ENCODE measurements at regions not wholly inside any gene's neighbourhood (a gene's known extent, or its start where the extent isn't known, plus 50 kb on each side); places are given as distances from the start of the nearest gene placed in this dataset.

GRCh38 chr5:28110781-28111180 lies 1072.4 kb upstream of the CDH9 start:
- DNase-seq (ENCODE audit: low read depth in 4 of 6, low spot score in 6 of 6) = no peak
- 87% methylated on average over 5 of the region's 6 CpGs for WGBS (ENCODE audit: insufficient coverage)
- H3K36me3 ChIP-seq (ENCODE audit: control insufficient read depth, insufficient read depth, low read length) = no peaks in the 10 kb centered on the region
- no peak overlapping the region for H3K27ac ChIP-seq (ENCODE audit: low read depth, low read length)
- peaks cover 3% of the 10 kb centered on the region for H3K4me1 ChIP-seq (ENCODE audit: control insufficient read depth, insufficient read depth, low read length)
- no peaks in the 10 kb centered on the region for H3K27me3 ChIP-seq (ENCODE audit: control insufficient read depth, insufficient read depth, low read length)
- no peaks in the 10 kb centered on the region for H3K9me3 ChIP-seq (ENCODE audit: control insufficient read depth, insufficient read depth, low read length)
- H3K4me3 ChIP-seq (ENCODE audit: low read depth, low read length) = no peak overlapping the region

- Histone ChIP-seq H3K4me3 (ENCODE audit: low read depth, low read length) (no peak overlapping the region), H3K9me3 (ENCODE audit: control insufficient read depth, insufficient read depth, low read length) (no peaks in the 10 kb centered on the region), H3K4me1 (ENCODE audit: control insufficient read depth, insufficient read depth, low read length) (no peaks in the 10 kb centered on the region), H3K27ac (ENCODE audit: low read depth, low read length) (no peak overlapping the region), H3K27me3 (ENCODE audit: control insufficient read depth, insufficient read depth, low read length) (no peaks in the 10 kb centered on the region), H3K36me3 (ENCODE audit: control insufficient read depth, insufficient read depth, low read length) (no peaks in the 10 kb centered on the region)
- DNase-seq (ENCODE audit: low read depth in 4 of 6, low spot score in 6 of 6) = no peak
These were observed 1065.7 kb upstream of the CDH9 start for GRCh38 chr5:28104080-28104479.

GRCh38 chr5:28084069-28084468 lies 1045.7 kb upstream of the CDH9 start:
- Histone ChIP-seq H3K4me3 (ENCODE audit: low read depth, low read length) (no peak overlapping the region), H3K9me3 (ENCODE audit: control insufficient read depth, insufficient read depth, low read length) (no peaks in the 10 kb centered on the region), H3K36me3 (ENCODE audit: control insufficient read depth, insufficient read depth, low read length) (no peaks in the 10 kb centered on the region), H3K27me3 (ENCODE audit: control insufficient read depth, insufficient read depth, low read length) (no peaks in the 10 kb centered on the region), H3K4me1 (ENCODE audit: control insufficient read depth, insufficient read depth, low read length) (no peaks in the 10 kb centered on the region), H3K27ac (ENCODE audit: low read depth, low read length) (no peak overlapping the region)
- 96% methylated on average over 9 of the region's 11 CpGs for WGBS (ENCODE audit: insufficient coverage)
- no peak for DNase-seq (ENCODE audit: low read depth in 4 of 6, low spot score in 6 of 6)

GRCh38 chr5:28082610-28083009 lies 1044.2 kb upstream of the CDH9 start:
- no peak for DNase-seq (ENCODE audit: low read depth in 4 of 6, low spot score in 6 of 6)
- H3K27ac ChIP-seq (ENCODE audit: low read depth, low read length) = no peak overlapping the region
- 88% methylated on average over 3 of the region's 3 CpGs for WGBS (ENCODE audit: insufficient coverage)
- H3K36me3 ChIP-seq (ENCODE audit: control insufficient read depth, insufficient read depth, low read length) = peaks cover 3% of the 10 kb centered on the region
- H3K4me1 ChIP-seq (ENCODE audit: control insufficient read depth, insufficient read depth, low read length) = no peaks in the 10 kb centered on the region
- H3K9me3 ChIP-seq (ENCODE audit: control insufficient read depth, insufficient read depth, low read length) = no peaks in the 10 kb centered on the region
- no peak overlapping the region for H3K4me3 ChIP-seq (ENCODE audit: low read depth, low read length)
- no peaks in the 10 kb centered on the region for H3K27me3 ChIP-seq (ENCODE audit: control insufficient read depth, insufficient read depth, low read length)

GRCh38 chr5:28077291-28078240 lies 1039.2 kb upstream of the CDH9 start:
- H3K27me3 ChIP-seq (ENCODE audit: control insufficient read depth, insufficient read depth, low read length) = no peaks in the 10 kb centered on the region
- 93% methylated on average over 40 of the region's 44 CpGs for WGBS (ENCODE audit: insufficient coverage)
- no peak overlapping the region for H3K27ac ChIP-seq (ENCODE audit: low read depth, low read length)

GRCh38 chr5:28066856-28067255 lies 1028.5 kb upstream of the CDH9 start:
- no peak overlapping the region for H3K4me3 ChIP-seq (ENCODE audit: low read depth, low read length)
- no peaks in the 10 kb centered on the region for H3K27me3 ChIP-seq (ENCODE audit: control insufficient read depth, insufficient read depth, low read length)
- H3K27ac ChIP-seq (ENCODE audit: low read depth, low read length) = no peak overlapping the region
- no peaks in the 10 kb centered on the region for H3K36me3 ChIP-seq (ENCODE audit: control insufficient read depth, insufficient read depth, low read length)
- no peaks in the 10 kb centered on the region for H3K9me3 ChIP-seq (ENCODE audit: control insufficient read depth, insufficient read depth, low read length)
- DNase-seq (ENCODE audit: low read depth in 4 of 6, low spot score in 6 of 6) = no peak
- H3K4me1 ChIP-seq (ENCODE audit: control insufficient read depth, insufficient read depth, low read length) = no peaks in the 10 kb centered on the region
- WGBS (ENCODE audit: insufficient coverage) = 86% methylated on average over 3 of the region's 3 CpGs

More at GRCh38 chr5:28077291-28078240, 1039.2 kb upstream of the CDH9 start:
- H3K4me3 ChIP-seq (ENCODE audit: low read depth, low read length) = no peak overlapping the region
- no peak for DNase-seq (ENCODE audit: low read depth in 4 of 6, low spot score in 6 of 6)
- H3K4me1 ChIP-seq (ENCODE audit: control insufficient read depth, insufficient read depth, low read length) = no peaks in the 10 kb centered on the region
- peaks cover 4% of the 10 kb centered on the region for H3K36me3 ChIP-seq (ENCODE audit: control insufficient read depth, insufficient read depth, low read length)
- H3K9me3 ChIP-seq (ENCODE audit: control insufficient read depth, insufficient read depth, low read length) = no peaks in the 10 kb centered on the region

GRCh38 chr5:28065656-28066055 lies 1027.3 kb upstream of the CDH9 start:
- Histone ChIP-seq H3K27me3 (ENCODE audit: control insufficient read depth, insufficient read depth, low read length) (no peaks in the 10 kb centered on the region), H3K4me3 (ENCODE audit: low read depth, low read length) (no peak overlapping the region), H3K27ac (ENCODE audit: low read depth, low read length) (no peak overlapping the region), H3K36me3 (ENCODE audit: control insufficient read depth, insufficient read depth, low read length) (no peaks in the 10 kb centered on the region), H3K9me3 (ENCODE audit: control insufficient read depth, insufficient read depth, low read length) (no peaks in the 10 kb centered on the region), H3K4me1 (ENCODE audit: control insufficient read depth, insufficient read depth, low read length) (no peaks in the 10 kb centered on the region)
- no peak for DNase-seq (ENCODE audit: low read depth in 4 of 6, low spot score in 6 of 6)

GRCh38 chr5:28046596-28046995 lies 1008.2 kb upstream of the CDH9 start:
- H3K4me1 ChIP-seq (ENCODE audit: control insufficient read depth, insufficient read depth, low read length) = no peaks in the 10 kb centered on the region
- no CpG with 5 or more reads among the region's 1 CpG for WGBS (ENCODE audit: insufficient coverage)
- no peaks in the 10 kb centered on the region for H3K9me3 ChIP-seq (ENCODE audit: control insufficient read depth, insufficient read depth, low read length)

GRCh38 chr5:28027851-28028250 lies 989.5 kb upstream of the CDH9 start:
- no peak overlapping the region for H3K27ac ChIP-seq (ENCODE audit: low read depth, low read length)
- no peaks in the 10 kb centered on the region for H3K36me3 ChIP-seq (ENCODE audit: control insufficient read depth, insufficient read depth, low read length)
- no peaks in the 10 kb centered on the region for H3K27me3 ChIP-seq (ENCODE audit: control insufficient read depth, insufficient read depth, low read length)
- H3K4me3 ChIP-seq (ENCODE audit: low read depth, low read length) = no peak overlapping the region
- no peaks in the 10 kb centered on the region for H3K9me3 ChIP-seq (ENCODE audit: control insufficient read depth, insufficient read depth, low read length)
- DNase-seq (ENCODE audit: low read depth in 4 of 6, low spot score in 6 of 6) = no peak
- H3K4me1 ChIP-seq (ENCODE audit: control insufficient read depth, insufficient read depth, low read length) = no peaks in the 10 kb centered on the region
- no CpG with 5 or more reads among the region's 1 CpG for WGBS (ENCODE audit: insufficient coverage)

More at GRCh38 chr5:28046596-28046995, 1008.2 kb upstream of the CDH9 start:
- Histone ChIP-seq H3K27ac (ENCODE audit: low read depth, low read length) (no peak overlapping the region), H3K36me3 (ENCODE audit: control insufficient read depth, insufficient read depth, low read length) (no peaks in the 10 kb centered on the region), H3K4me3 (ENCODE audit: low read depth, low read length) (no peak overlapping the region), H3K27me3 (ENCODE audit: control insufficient read depth, insufficient read depth, low read length) (no peaks in the 10 kb centered on the region)
- no peak for DNase-seq (ENCODE audit: low read depth in 4 of 6, low spot score in 6 of 6)

GRCh38 chr5:28017178-28017577 lies 978.8 kb upstream of the CDH9 start:
- WGBS (ENCODE audit: insufficient coverage) = no CpG with 5 or more reads among the region's 1 CpG
- no peaks in the 10 kb centered on the region for H3K4me1 ChIP-seq (ENCODE audit: control insufficient read depth, insufficient read depth, low read length)
- DNase-seq (ENCODE audit: low read depth in 4 of 6, low spot score in 6 of 6) = no peak
- no peaks in the 10 kb centered on the region for H3K36me3 ChIP-seq (ENCODE audit: control insufficient read depth, insufficient read depth, low read length)
- peaks cover 11% of the 10 kb centered on the region for H3K9me3 ChIP-seq (ENCODE audit: control insufficient read depth, insufficient read depth, low read length)
- H3K27me3 ChIP-seq (ENCODE audit: control insufficient read depth, insufficient read depth, low read length) = no peaks in the 10 kb centered on the region
- H3K27ac ChIP-seq (ENCODE audit: low read depth, low read length) = no peak overlapping the region
- no peak overlapping the region for H3K4me3 ChIP-seq (ENCODE audit: low read depth, low read length)

Measured in spinal cord (tissue), 9 donors.